Keratinocyte (primary cell): ENCODE measurements at regions not wholly inside any gene's neighbourhood (a gene's known extent, or its start where the extent isn't known, plus 50 kb on each side); places are given as distances from the start of the nearest gene placed in this dataset.

Experiments used
- DNase-seq: peaks from one replicate; pipeline ENCODE4 v3.0.0-alpha.2; 2011; ENCODE audit warnings: low read depth, missing footprints, low spot score
- FAIRE-seq: peaks from 2 replicates; lab custom pipeline; 2011; peaks lifted over from hg19 to GRCh38; lab: Jason Lieb, UNC
- H2AFZ ChIP-seq: 2 replicates; pipeline ENCODE4 v1.6.0; 2012; ENCODE audit warnings: low read length, control low read depth, inconsistent platforms; ENCODE audit not compliant: control insufficient read depth
- H3K27ac ChIP-seq: 2 replicates; pipeline ENCODE4 v1.5.1; 2011; ENCODE audit warnings: low read length; ENCODE audit not compliant: control insufficient read depth, insufficient read depth
- H3K27me3 ChIP-seq: 3 replicates; pipeline ENCODE4 v1.6.0; 2011; ENCODE audit warnings: low read length; ENCODE audit not compliant: control insufficient read depth, insufficient read depth; ENCODE audit errors: extremely low read depth
- H3K36me3 ChIP-seq, 2 experiments: 2 replicates in 1 of 2; 3 replicates in 1 of 2; pipeline ENCODE4 v1.5.1; 2011; ENCODE audit warnings: low read length in 2 of 2, mild to moderate bottlenecking in 1 of 2; ENCODE audit not compliant: control insufficient read depth in 2 of 2, insufficient read depth in 2 of 2; ENCODE audit errors: extremely low read depth in 1 of 2
- H3K4me1 ChIP-seq: 3 replicates; pipeline ENCODE4 v1.5.1; 2011; ENCODE audit warnings: low read length; ENCODE audit not compliant: control insufficient read depth, insufficient read depth; ENCODE audit errors: extremely low read depth
- H3K4me2 ChIP-seq: 3 replicates; pipeline ENCODE4 v1.6.0; 2011; ENCODE audit warnings: low read depth, low read length; ENCODE audit not compliant: control insufficient read depth, insufficient read depth; ENCODE audit errors: extremely low read depth
- H3K4me3 ChIP-seq, 3 experiments: fragments of 200-600 bp in 1 of 3; sonication (generic) in 1 of 3; 2 replicates in 2 of 3; 3 replicates in 1 of 3; pipeline ENCODE4 v1.5.1; 2011 to 2016; ENCODE audit warnings: low read length in 3 of 3, mild to moderate bottlenecking in 3 of 3, control low read depth in 2 of 3, inconsistent platforms in 1 of 3, low read depth in 1 of 3, mixed read lengths in 1 of 3, mixed run types in 1 of 3, moderate library complexity in 1 of 3; ENCODE audit not compliant: control insufficient read depth in 2 of 3, insufficient read depth in 2 of 3; ENCODE audit errors: extremely low read depth in 1 of 3
- H3K79me2 ChIP-seq: 2 replicates; pipeline ENCODE4 v1.6.0; 2012; ENCODE audit warnings: low read length; ENCODE audit not compliant: control insufficient read depth, insufficient read depth
- H3K9ac ChIP-seq: 3 replicates; pipeline ENCODE4 v1.6.0; 2011; ENCODE audit warnings: low read length; ENCODE audit not compliant: control insufficient read depth, insufficient read depth; ENCODE audit errors: extremely low read depth
- H3K9me1 ChIP-seq: 3 replicates; pipeline ENCODE4 v1.6.0; 2011; ENCODE audit warnings: low read length; ENCODE audit not compliant: control insufficient read depth, insufficient read depth; ENCODE audit errors: extremely low read depth
- H3K9me3 ChIP-seq: 2 replicates; pipeline ENCODE4 v1.5.1; 2012; ENCODE audit warnings: low read depth, low read length; ENCODE audit not compliant: control insufficient read depth
- H4K20me1 ChIP-seq: 3 replicates; pipeline ENCODE4 v1.6.0; 2011; ENCODE audit warnings: low read length; ENCODE audit not compliant: control insufficient read depth, insufficient read depth; ENCODE audit errors: extremely low read depth
- CTCF ChIP-seq, 3 experiments: IDR thresholded peaks in 1 of 3; conservative IDR thresholded peaks in 1 of 3; optimal IDR thresholded peaks in 1 of 3; 2 replicates in 2 of 3; 3 replicates in 1 of 3; pipeline versions ENCODE3 to v1.5.1; 2011; ENCODE audit warnings: low read length in 3 of 3, mild to moderate bottlenecking in 3 of 3, moderate library complexity in 2 of 3, control low read depth in 1 of 3, inconsistent platforms in 1 of 3; ENCODE audit not compliant: insufficient read depth in 2 of 3; ENCODE audit errors: extremely low read depth in 1 of 3
- EZH2 ChIP-seq: IDR thresholded peaks from one replicate; pipeline ENCODE4 v1.6.1; 2012; ENCODE audit warnings: inconsistent platforms, mild to moderate bottlenecking, low read length, moderate library complexity
- dilution Hi-C: fragments of 300-500 bp; cut with MboI; formaldehyde crosslinking; loops from one replicate; pipeline ENCODE4 v1.7.0; 2020; ENCODE audit warnings: low sequenced_read_pairs; ENCODE audit not compliant: extremely low pct_ligation_motif_present

- H3K9ac ChIP-seq: no peak overlapping the region
- no peaks in the 10 kb centered on the region for H4K20me1 ChIP-seq
- no peak overlapping the region for H3K27ac ChIP-seq
- H3K27me3 ChIP-seq: no peaks in the 10 kb centered on the region
- no peaks in the 10 kb centered on the region for H3K9me3 ChIP-seq
- no peaks in the 10 kb centered on the region for H3K4me1 ChIP-seq
- TF ChIP-seq EZH2 (no peak), CTCF (optimal IDR thresholded peaks at IDR 0.05 in 1 of 3, IDR thresholded peaks at IDR 0.05 in 1 of 3, conservative IDR thresholded peaks at IDR 0.05 in 1 of 3; ENCODE audit: extremely low read depth in 1 of 3, insufficient read depth in 2 of 3, low read length in 3 of 3) (no peak)
- H3K4me2 ChIP-seq: no peak overlapping the region
- H2AFZ ChIP-seq: no peak overlapping the region
- DNase-seq: no peak
- no peak overlapping the region for H3K4me3 ChIP-seq
- no peaks in the 10 kb centered on the region for H3K9me1 ChIP-seq
- no peaks in the 10 kb centered on the region for H3K36me3 ChIP-seq
- dilution Hi-C loops: no loop called here
- H3K79me2 ChIP-seq: no peaks in the 10 kb centered on the region
- FAIRE-seq: no peak
Measured at GRCh38 chr2:8539743-8540551, 141.9 kb upstream of the ID2 start.

DNA sequence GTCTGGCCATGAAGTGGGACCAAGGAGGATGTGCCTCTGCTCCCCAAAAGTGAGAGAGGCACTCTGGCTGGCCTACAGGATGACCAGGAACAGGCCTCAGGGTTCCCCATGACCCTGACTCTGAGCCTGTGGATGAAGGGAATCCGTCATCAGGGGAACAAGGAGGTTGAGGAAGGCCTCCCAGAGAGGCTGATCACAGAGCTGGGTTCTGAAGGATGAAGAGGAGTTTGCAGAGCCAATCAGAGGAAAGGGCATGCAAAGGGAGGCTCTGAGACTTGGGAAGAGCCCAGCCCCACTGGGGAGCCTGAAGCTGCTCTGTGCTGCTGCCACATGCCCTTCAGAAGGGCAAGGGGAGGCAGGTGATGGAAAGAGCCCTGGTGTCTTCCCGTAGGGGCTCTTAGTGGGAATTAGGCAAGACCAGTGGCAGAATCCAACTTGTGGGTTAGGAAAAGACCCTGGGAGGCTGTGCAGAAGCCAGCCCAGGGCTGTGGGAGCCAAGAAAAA, 141.3 kb upstream of the ID2 start:
- H3K4me2 ChIP-seq: no peak overlapping the region
- no peaks in the 10 kb centered on the region for H4K20me1 ChIP-seq
- H3K36me3 ChIP-seq: no peaks in the 10 kb centered on the region
- no peak overlapping the region for H3K4me3 ChIP-seq
- H3K4me1 ChIP-seq: no peaks in the 10 kb centered on the region
- H3K27ac ChIP-seq: no peak overlapping the region
- FAIRE-seq: no peak
- TF ChIP-seq CTCF (optimal IDR thresholded peaks at IDR 0.05 in 1 of 3, IDR thresholded peaks at IDR 0.05 in 1 of 3, conservative IDR thresholded peaks at IDR 0.05 in 1 of 3; ENCODE audit: extremely low read depth in 1 of 3, insufficient read depth in 2 of 3, low read length in 3 of 3): no peak
- TF ChIP-seq EZH2: no peak
- no peak overlapping the region for H2AFZ ChIP-seq
- no peaks in the 10 kb centered on the region for H3K27me3 ChIP-seq
- H3K9ac ChIP-seq: no peak overlapping the region
- no peak for DNase-seq
- H3K9me1 ChIP-seq: no peaks in the 10 kb centered on the region
- dilution Hi-C loops: no loop called here
- H3K79me2 ChIP-seq: no peaks in the 10 kb centered on the region
- no peaks in the 10 kb centered on the region for H3K9me3 ChIP-seq
